Stomach (tissue), 8 donors: ENCODE measurements at regions not wholly inside any gene's neighbourhood (a gene's known extent, or its start where the extent isn't known, plus 50 kb on each side); places are given as distances from the start of the nearest gene placed in this dataset.

ENCODE experiments used
- DNase-seq, 2 donors: peaks; one replicate each; pipeline versions ENCODE4 v3.0.0 to v3.0.0-alpha.2; 2013 to 2019
- H3K27ac ChIP-seq, 5 donors: fragments of 200-600 bp in 4 of 5; sonication (generic) in 4 of 5; one replicate each; pipeline ENCODE4 v1.5.1; 2013 to 2019; ENCODE audit warnings: mild to moderate bottlenecking in 1 of 5, moderate library complexity in 1 of 5
- H3K27me3 ChIP-seq, 3 donors: fragments of 200-600 bp; sonication (generic); one replicate each; pipeline ENCODE4 v1.5.1; 2017 to 2019; ENCODE audit warnings: mixed run types in 1 of 3
- H3K36me3 ChIP-seq, 4 donors: fragments of 200-600 bp; sonication (generic); 1 replicate in 3 of 4; 2 replicates in 1 of 4; pipeline ENCODE4 v1.5.1; 2016 to 2019
- H3K4me1 ChIP-seq, 4 donors: fragments of 200-600 bp; sonication (generic); one replicate each; pipeline ENCODE4 v1.5.1; 2016 to 2019
- H3K4me3 ChIP-seq, 4 donors: fragments of 200-600 bp; sonication (generic) in 3 of 4; one replicate each; pipeline ENCODE4 v1.5.1; 2016 to 2019; ENCODE audit warnings: mild to moderate bottlenecking in 1 of 4
- H3K9me3 ChIP-seq, 4 donors: fragments of 200-600 bp; sonication (generic); one replicate each; pipeline ENCODE4 v1.5.1; 2016 to 2019
- CTCF ChIP-seq, 7 experiments: fragments of 450-650 bp in 4 of 7; fragments of 200-600 bp in 3 of 7; sonication (generic) in 3 of 7; IDR thresholded peaks; one replicate each; pipeline ENCODE4 v1.5.1; 2016 to 2019; ENCODE audit warnings: antibody characterized with exemption in 7 of 7, control low read depth in 2 of 7, mild to moderate bottlenecking in 1 of 7
- EP300 ChIP-seq: sonication (generic); formaldehyde crosslinking; IDR thresholded peaks from one replicate; pipeline ENCODE4 v1.6.1; 2017; ENCODE audit warnings: antibody characterized with exemption
- POLR2A ChIP-seq, 4 donors: fragments of 450-650 bp; IDR thresholded peaks; one replicate each; pipeline ENCODE4 v1.6.1; 2016; ENCODE audit warnings: antibody characterized with exemption in 4 of 4, control low read depth in 2 of 4, mild to moderate bottlenecking in 1 of 4, moderate library complexity in 1 of 4
- POLR2AphosphoS5 ChIP-seq, 3 donors: sonication (generic); formaldehyde crosslinking; IDR thresholded peaks; one replicate each; pipeline ENCODE4 v1.6.1; 2016; ENCODE audit warnings: antibody characterized with exemption in 3 of 3
- WGBS, 5 donors: extraction: QIAGEN DNeasy Blood & Tissue Kit in 3 of 5; methylation state at CpG; one replicate each; pipeline versions ENCODE4 v1.1.5 to v1.1.7; 2013 to 2018; 5-methylcytosine and 5-hydroxymethylcytosine counted together
- intact Hi-C: fragments of 100-400 bp; cut with DNase I; formaldehyde crosslinking; loops from one replicate; pipeline ENCODE4 v1.15.1; 2023; ENCODE audit warnings: low total_unique reads
- donor health status: healthy with polysubstance abuse.
- donor health status: Bipolar disorder and iron deficiency.
- donor health status: healthy.

- H3K4me1 ChIP-seq = no peaks in the 10 kb centered on the region
- intact Hi-C loops = no loop called here
These were observed 407.3 kb upstream of the CBLB start for GRCh38 chr3:106276151-106276550.

DNA sequence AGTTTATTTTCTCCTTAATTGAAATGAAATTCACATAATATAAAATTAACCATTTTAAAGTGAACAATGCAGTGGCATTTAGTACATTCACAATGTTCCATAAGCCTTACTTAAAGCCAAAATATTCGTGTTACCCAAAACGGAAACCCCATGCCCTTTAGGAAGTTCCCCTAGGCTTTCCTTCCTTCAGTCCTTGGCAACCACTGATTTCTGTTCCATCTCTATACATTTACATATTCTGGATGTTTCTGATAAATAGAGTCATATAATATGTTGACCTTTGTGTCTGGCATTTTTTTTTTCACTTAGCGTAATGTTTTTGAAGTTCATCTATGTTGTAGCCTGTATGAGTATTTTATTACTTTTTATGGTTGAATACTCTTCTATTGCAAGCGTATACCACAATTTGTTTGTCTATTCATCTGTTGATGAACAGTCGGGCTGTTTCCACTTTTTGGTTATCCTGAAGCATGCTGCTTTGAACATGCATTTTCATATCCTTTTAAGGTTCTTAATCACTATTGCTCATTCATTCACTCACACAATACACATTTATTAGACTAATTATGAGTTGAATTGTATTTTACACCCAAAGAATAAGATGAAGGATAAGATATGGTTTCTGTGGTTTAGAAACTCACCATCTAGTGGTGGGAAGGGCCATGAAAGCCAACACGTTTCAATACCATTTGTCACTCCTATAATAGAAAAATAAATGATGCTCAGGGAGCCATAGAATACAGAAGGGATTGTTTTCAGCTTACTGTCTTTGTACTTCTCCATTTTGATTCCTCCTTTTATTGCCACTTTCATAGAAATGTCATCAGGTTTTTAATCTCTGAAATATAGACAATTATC, 408.2 kb upstream of the CBLB start:
- intact Hi-C loops = no loop called here

More at GRCh38 chr3:106276151-106276550, 407.3 kb upstream of the CBLB start:
- TF ChIP-seq CTCF (IDR thresholded peaks at IDR 0.05) = no peak
- TF ChIP-seq POLR2AphosphoS5 (IDR thresholded peaks at IDR 0.05) = no peak
- TF ChIP-seq EP300 = no peak
- no peak for TF ChIP-seq POLR2A (IDR thresholded peaks at IDR 0.05)
- H3K36me3 ChIP-seq = no peaks in the 10 kb centered on the region
- no peak overlapping the region for H3K27ac ChIP-seq
- no peaks in the 10 kb centered on the region for H3K9me3 ChIP-seq
- DNase-seq = no peak
- H3K4me3 ChIP-seq = no peak overlapping the region
- H3K27me3 ChIP-seq = no peaks in the 10 kb centered on the region

GRCh38 chr3:106277731-106278130, 408.9 kb upstream of the CBLB start:
- no peaks in the 10 kb centered on the region for H3K27me3 ChIP-seq
- H3K4me1 ChIP-seq = no peaks in the 10 kb centered on the region
- no peaks in the 10 kb centered on the region for H3K9me3 ChIP-seq
- TF ChIP-seq POLR2A (IDR thresholded peaks at IDR 0.05) (no peak), CTCF (IDR thresholded peaks at IDR 0.05) (no peak), POLR2AphosphoS5 (IDR thresholded peaks at IDR 0.05) (no peak), EP300 (no peak)
- 92 to 100% (median 94%) methylated on average over 1 of the region's 1 CpG for WGBS, 5 donors
- no peak overlapping the region for H3K4me3 ChIP-seq
- DNase-seq = no peak
- intact Hi-C loops = no loop called here
- H3K36me3 ChIP-seq = no peaks in the 10 kb centered on the region
- no peak overlapping the region for H3K27ac ChIP-seq

More for the DNA sequence above, 408.2 kb upstream of the CBLB start:
- H3K9me3 ChIP-seq = no peaks in the 10 kb centered on the region
- 74 to 80% (median 76%) methylated on average over 6 of the region's 6 CpGs for WGBS, 5 donors
- no peaks in the 10 kb centered on the region for H3K36me3 ChIP-seq
- no peaks in the 10 kb centered on the region for H3K27me3 ChIP-seq
- no peak for DNase-seq
- no peak overlapping the region for H3K27ac ChIP-seq
- TF ChIP-seq CTCF (IDR thresholded peaks at IDR 0.05) (no peak), EP300 (no peak), POLR2A (IDR thresholded peaks at IDR 0.05) (no peak), POLR2AphosphoS5 (IDR thresholded peaks at IDR 0.05) (no peak)
- H3K4me1 ChIP-seq = no peaks in the 10 kb centered on the region
- no peak overlapping the region for H3K4me3 ChIP-seq

DNA sequence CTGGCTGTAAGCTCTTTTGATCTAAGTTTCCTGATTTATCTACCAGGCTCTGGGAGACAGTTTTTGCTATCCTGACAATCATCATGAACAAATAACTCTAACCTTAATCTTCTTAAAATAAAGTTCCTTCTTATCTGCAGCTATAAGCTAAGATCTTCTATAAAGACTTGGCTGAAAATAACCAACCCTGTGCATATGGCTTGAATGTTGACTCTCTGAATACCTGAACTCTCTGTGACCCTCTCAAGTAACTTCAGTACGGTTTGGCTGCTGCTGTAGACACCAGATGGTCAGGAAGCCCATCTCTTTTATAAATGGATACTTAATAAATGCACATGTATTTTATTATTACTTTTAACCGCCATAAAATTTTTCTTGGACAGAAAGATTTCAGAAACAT, 412.4 kb upstream of the CBLB start:
- no peak overlapping the region for H3K4me3 ChIP-seq
- intact Hi-C loops = no loop called here
- DNase-seq = peak in 1 of 2 donors; percentile 64
- H3K9me3 ChIP-seq = no peaks in the 10 kb centered on the region
- H3K36me3 ChIP-seq = no peaks in the 10 kb centered on the region
- 8 to 15% (median 10%) methylated on average over 2 of the region's 2 CpGs for WGBS, 5 donors
- no peaks in the 10 kb centered on the region for H3K27me3 ChIP-seq
- H3K4me1 ChIP-seq = no peaks in the 10 kb centered on the region
- no peak for TF ChIP-seq POLR2A (IDR thresholded peaks at IDR 0.05)
- no peak for TF ChIP-seq EP300
- TF ChIP-seq CTCF (IDR thresholded peaks at IDR 0.05) = no peak
- no peak for TF ChIP-seq POLR2AphosphoS5 (IDR thresholded peaks at IDR 0.05)
- H3K27ac ChIP-seq = no peak overlapping the region
